ENCODE measurements at regions not wholly inside any gene's neighbourhood (a gene's known extent, or its start where the extent isn't known, plus 50 kb on each side); places are given as distances from the start of the nearest gene placed in this dataset.

DNA sequence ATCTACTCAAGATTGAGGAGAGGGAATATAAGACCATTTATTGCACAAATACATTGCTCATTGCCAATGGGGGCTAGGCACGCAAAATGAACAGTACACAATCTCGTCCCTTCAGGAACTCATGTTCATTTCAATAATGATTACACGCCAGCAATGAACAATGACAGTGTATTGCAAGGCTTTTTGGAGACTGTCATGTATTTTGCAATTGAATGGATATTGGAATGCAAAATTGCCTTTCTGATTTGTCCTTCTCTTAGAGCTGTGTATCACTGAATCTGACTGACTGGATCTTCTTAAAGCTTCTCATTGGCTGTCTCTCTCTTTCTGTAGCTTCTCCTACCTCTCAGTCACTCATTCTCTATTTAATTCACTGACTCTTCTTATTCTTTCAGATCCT is 400.2 kb upstream of the DCN start:
- TF ChIP-seq CTCF (IDR thresholded peaks at IDR 0.05; ENCODE audit: low read depth, low read length, missing input control) (no peak), TAF1 (conservative IDR thresholded peaks at IDR 0.05) (no peak), RAD21 (IDR thresholded peaks at IDR 0.05) (no peak), ATF3 (IDR thresholded peaks at IDR 0.05) (no peak)
- TF ChIP-seq, protein P1, sequence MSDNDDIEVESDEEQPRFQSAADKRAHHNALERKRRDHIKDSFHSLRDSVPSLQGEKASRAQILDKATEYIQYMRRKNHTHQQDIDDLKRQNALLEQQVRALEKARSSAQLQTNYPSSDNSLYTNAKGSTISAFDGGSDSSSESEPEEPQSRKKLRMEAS (IDR thresholded peaks at IDR 0.05): no peak

All from liver (tissue), 3 donors.